GM12878 (cell line): ENCODE measurements at regions not wholly inside any gene's neighbourhood (a gene's known extent, or its start where the extent isn't known, plus 50 kb on each side); places are given as distances from the start of the nearest gene placed in this dataset.

Source experiments
- ATAC-seq: fragments of 200-7000 bp; cut with Tn5 transposase; 3 replicates; pipeline ENCODE4 v1.9.1; 2020; ENCODE audit warnings: mild to moderate bottlenecking, moderate library complexity
- BruUV-seq: library from RNA; stranded (reverse); fragments of 400-500 nt; replicated peaks from 2 replicates; lab custom pipeline; 2021; lab: Mats Ljungman, UMichigan
- CTCF ChIA-PET: fragments of 300-600 bp; sonication (Branson Sonifier 250); formaldehyde crosslinking; extraction: SDS; loops from one replicate; lab custom pipeline; 2021; ENCODE audit warnings: inconsistent platforms; lab: Yijun Ruan, JAX
- POLR2A ChIA-PET: fragments of 350-600 bp; formaldehyde crosslinking; extraction: SDS; loops from one replicate; lab custom pipeline; 2021; ENCODE audit warnings: inconsistent platforms; lab: Charles Lee
- RAD21 ChIA-PET: fragments of 300-600 bp; sonication (Branson Sonifier 250); formaldehyde crosslinking; loops from one replicate; lab custom pipeline; 2023; ENCODE audit warnings: antibody characterized with exemption; ENCODE audit not compliant: unreplicated experiment; lab: Charles Lee
- SMC1A ChIA-PET: fragments of 300-600 bp; sonication (Branson Sonifier 250); formaldehyde crosslinking; loops from one replicate; lab custom pipeline; 2023; ENCODE audit not compliant: unreplicated experiment, uncharacterized antibody; lab: Charles Lee
- DNase-seq: peaks from one replicate; pipeline ENCODE4 v3.0.0-alpha.2; 2011; ENCODE audit warnings: low read depth, low spot score
- FAIRE-seq: peaks from 3 replicates; lab custom pipeline; 2011; peaks lifted over from hg19 to GRCh38; lab: Jason Lieb, UNC
- H2AFZ ChIP-seq: 2 replicates; pipeline ENCODE4 v1.6.0; 2011; ENCODE audit warnings: low read depth, low read length, control low read depth; ENCODE audit not compliant: control insufficient read depth
- H3K27ac ChIP-seq: 2 replicates; pipeline ENCODE4 v1.5.1; 2011; ENCODE audit warnings: control low read depth; ENCODE audit not compliant: control insufficient read depth, insufficient read depth
- H3K27me3 ChIP-seq, 2 experiments: replicated peaks in 1 of 2; 2 replicates each; pipeline versions ENCODE4 v1.6.0 to v1.6.1; 2011; ENCODE audit warnings: low read length in 1 of 2; ENCODE audit not compliant: control insufficient read depth in 2 of 2, insufficient read depth in 2 of 2
- H3K36me3 ChIP-seq, 2 experiments: 2 replicates each; pipeline ENCODE4 v1.5.1; 2011; ENCODE audit warnings: low read length in 1 of 2; ENCODE audit not compliant: control insufficient read depth in 2 of 2, insufficient read depth in 2 of 2
- H3K4me1 ChIP-seq: 2 replicates; pipeline ENCODE4 v1.6.1; 2011; ENCODE audit warnings: mild to moderate bottlenecking, low read length, moderate library complexity, mixed read lengths; ENCODE audit not compliant: control insufficient read depth, insufficient read depth
- H3K4me2 ChIP-seq: 2 replicates; pipeline ENCODE4 v1.6.0; 2011; ENCODE audit warnings: control low read depth; ENCODE audit not compliant: control insufficient read depth, insufficient read depth
- H3K4me3 ChIP-seq: fragments of 200-600 bp; sonication (generic); 2 replicates; pipeline ENCODE4 v1.5.1; 2016
- H3K79me2 ChIP-seq: 2 replicates; pipeline ENCODE4 v1.6.0; 2011; ENCODE audit warnings: low read length; ENCODE audit not compliant: control insufficient read depth, insufficient read depth
- H3K9ac ChIP-seq: 2 replicates; pipeline ENCODE4 v1.8.0; 2011; ENCODE audit warnings: low read length, control low read depth, mixed read lengths; ENCODE audit not compliant: control insufficient read depth, insufficient read depth
- H3K9me3 ChIP-seq: replicated peaks from 3 replicates; pipeline ENCODE4 v1.5.1; 2011; ENCODE audit warnings: mild to moderate bottlenecking, low read length; ENCODE audit not compliant: control insufficient read depth, insufficient read depth
- H4K20me1 ChIP-seq: 2 replicates; pipeline ENCODE4 v1.6.0; 2011; ENCODE audit not compliant: control insufficient read depth, insufficient read depth
- CREB1 ChIP-seq: IDR thresholded peaks from 2 replicates; pipeline ENCODE4 v1.6.1; 2012; ENCODE audit warnings: low read depth, mild to moderate bottlenecking, inconsistent platforms
- LARP7 ChIP-seq: fragments of 450-650 bp; IDR thresholded peaks from 2 replicates; pipeline ENCODE4 v1.6.1; 2017; ENCODE audit warnings: mild to moderate bottlenecking
- MXI1 ChIP-seq: fragments of 150-350 bp; IDR thresholded peaks from 2 replicates; pipeline ENCODE4 v1.6.1; 2011; ENCODE audit warnings: low read depth, mild to moderate bottlenecking, inconsistent platforms, low read length, improper control_type of control experiment
- SIX5 ChIP-seq: IDR thresholded peaks from 2 replicates; pipeline ENCODE4 v1.6.1; 2011; ENCODE audit warnings: mild to moderate bottlenecking, low read depth, low read length, moderate library complexity; ENCODE audit not compliant: severe bottlenecking
- SKIL ChIP-seq: fragments of 450-650 bp; IDR thresholded peaks from 2 replicates; pipeline ENCODE4 v1.6.1; 2017; ENCODE audit warnings: mild to moderate bottlenecking, low read depth, inconsistent platforms; ENCODE audit not compliant: poor library complexity, severe bottlenecking
- SP1 ChIP-seq: IDR thresholded peaks from one replicate; pipeline ENCODE4 v1.6.1; 2011; ENCODE audit warnings: low read depth, low read length
- TBL1XR1 ChIP-seq: IDR thresholded peaks from 2 replicates; pipeline ENCODE4 v1.6.1; 2012; ENCODE audit warnings: low read depth, low read length, improper control_type of control experiment
- ZBTB33 ChIP-seq: fragments of 450-650 bp; IDR thresholded peaks from 2 replicates; pipeline ENCODE4 v1.6.1; 2017; ENCODE audit warnings: mild to moderate bottlenecking
- ZZZ3 ChIP-seq: IDR thresholded peaks from 2 replicates; pipeline ENCODE4 v1.6.1; 2011; ENCODE audit warnings: low read depth; ENCODE audit not compliant: control insufficient read depth, insufficient read length
- in situ Hi-C: fragments of 300-500 bp; cut with MboI; formaldehyde crosslinking; loops from 9 replicates; pipeline ENCODE4 v1.14.3; 2018; ENCODE audit warnings: mixed read lengths
- intact Hi-C: fragments of 100-400 bp; cut with micrococcal nuclease; formaldehyde crosslinking; loops from one replicate; pipeline ENCODE4 v1.14.2; 2022; ENCODE audit not compliant: unreplicated experiment

DNA sequence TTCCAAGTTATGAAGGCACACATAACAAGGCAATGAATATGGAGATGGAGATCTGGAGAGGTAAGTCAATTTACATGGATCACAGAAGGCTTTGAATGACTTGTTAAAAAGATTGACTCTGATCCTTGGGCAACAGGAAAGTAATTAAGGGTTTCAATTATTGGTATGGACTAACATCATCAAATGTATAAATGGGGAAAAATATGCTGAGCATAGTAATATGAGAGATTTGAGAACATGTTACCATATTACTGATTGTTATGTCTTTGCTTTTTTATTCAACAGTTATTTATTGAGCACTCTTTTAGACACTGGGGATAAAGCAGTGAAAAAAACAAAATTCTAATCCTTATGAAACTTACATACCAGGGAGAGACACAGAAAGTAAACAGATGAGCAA, 238.5 kb upstream of the ROBO1 start:
- no peak overlapping the region for H3K27ac ChIP-seq
- intact Hi-C loops = no loop called here
- no peak overlapping the region for H2AFZ ChIP-seq
- CTCF ChIA-PET = no interaction called here
- no TSS peak for BruUV-seq
- SMC1A ChIA-PET = no interaction called here
- no peaks in the 10 kb centered on the region for H4K20me1 ChIP-seq
- H3K27me3 ChIP-seq = no peaks in the 10 kb centered on the region
- no peaks in the 10 kb centered on the region for H3K4me1 ChIP-seq
- no peak for TF ChIP-seq TBL1XR1
- no peak for TF ChIP-seq MXI1
- no peak for TF ChIP-seq SIX5
- TF ChIP-seq ZBTB33 = no peak
- no peak for TF ChIP-seq ZZZ3
- no peak for TF ChIP-seq SP1
- TF ChIP-seq SKIL = no peak
- TF ChIP-seq CREB1 = no peak
- TF ChIP-seq LARP7 = no peak
- no peaks in the 10 kb centered on the region for H3K9me3 ChIP-seq
- RAD21 ChIA-PET = no interaction called here
- no peaks in the 10 kb centered on the region for H3K36me3 ChIP-seq
- FAIRE-seq = no peak
- POLR2A ChIA-PET = no interaction called here
- in situ Hi-C loops = no loop called here
- no peak for DNase-seq
- no peak overlapping the region for H3K4me3 ChIP-seq
- no peak overlapping the region for H3K9ac ChIP-seq
- no peaks in the 10 kb centered on the region for H3K79me2 ChIP-seq
- no peak overlapping the region for H3K4me2 ChIP-seq
- ATAC-seq = no peak
